Mesendoderm (in vitro differentiated cells): ENCODE measurements at regions not wholly inside any gene's neighbourhood (a gene's known extent, or its start where the extent isn't known, plus 50 kb on each side); places are given as distances from the start of the nearest gene placed in this dataset.
"Not testable (repeated sequence)": the region's sequence is repeated elsewhere in the genome, so short reads cannot be mapped to it uniquely, and the experiment has no call there.

Experiments used
- DNase-seq: peaks from one replicate; pipeline ENCODE4 v3.0.0; 2013
- H2AK5ac ChIP-seq: 2 replicates; pipeline ENCODE4 v1.6.1; 2013; ENCODE audit warnings: low read length, inconsistent platforms
- H2BK120ac ChIP-seq: 2 replicates; pipeline ENCODE4 v1.6.1; 2013; ENCODE audit warnings: low read depth, mild to moderate bottlenecking, low read length, moderate library complexity, mixed read lengths
- H2BK15ac ChIP-seq: replicated peaks from 2 replicates; pipeline ENCODE4 v1.6.1; 2013; ENCODE audit warnings: low read depth, mild to moderate bottlenecking, moderate library complexity
- H2BK5ac ChIP-seq: 2 replicates; pipeline ENCODE4 v1.6.1; 2013; ENCODE audit warnings: low read length, inconsistent platforms
- H3K18ac ChIP-seq: 2 replicates; pipeline ENCODE4 v1.6.1; 2013; ENCODE audit warnings: mild to moderate bottlenecking, low read length, mixed read lengths
- H3K23ac ChIP-seq: one replicate; pipeline ENCODE4 v1.6.1; 2013; ENCODE audit warnings: low read length
- H3K27ac ChIP-seq: 2 replicates; pipeline ENCODE4 v1.5.1; 2013; ENCODE audit warnings: low read depth, mild to moderate bottlenecking, inconsistent platforms, low read length, moderate library complexity
- H3K27me3 ChIP-seq: 2 replicates; pipeline ENCODE4 v1.6.1; 2013; ENCODE audit warnings: low read length, control low read depth, mild to moderate bottlenecking, inconsistent platforms; ENCODE audit not compliant: insufficient read depth, poor library complexity
- H3K36me3 ChIP-seq: 2 replicates; pipeline ENCODE4 v1.6.1; 2013; ENCODE audit warnings: low read length, inconsistent platforms; ENCODE audit not compliant: control insufficient read depth, insufficient read depth
- H3K4ac ChIP-seq: one replicate; pipeline ENCODE4 v1.6.1; 2013; ENCODE audit warnings: low read depth, mild to moderate bottlenecking, low read length, moderate library complexity
- H3K4me1 ChIP-seq: 2 replicates; pipeline ENCODE4 v1.6.1; 2013; ENCODE audit warnings: low read depth, low read length, inconsistent platforms; ENCODE audit not compliant: control insufficient read depth
- H3K4me2 ChIP-seq: 2 replicates; pipeline ENCODE4 v1.6.1; 2013; ENCODE audit warnings: low read length
- H3K4me3 ChIP-seq: 2 replicates; pipeline ENCODE4 v1.5.1; 2013; ENCODE audit warnings: mild to moderate bottlenecking, low read length
- H3K56ac ChIP-seq: one replicate; pipeline ENCODE4 v1.6.1; 2013; ENCODE audit warnings: low read length
- H3K79me1 ChIP-seq: 2 replicates; pipeline ENCODE4 v1.6.1; 2013; ENCODE audit warnings: low read length, inconsistent platforms
- H3K79me2 ChIP-seq: 2 replicates; pipeline ENCODE4 v1.6.1; 2013; ENCODE audit warnings: mild to moderate bottlenecking, low read length; ENCODE audit not compliant: control insufficient read depth, insufficient read depth
- H3K9ac ChIP-seq: 2 replicates; pipeline ENCODE4 v1.6.1; 2013; ENCODE audit warnings: low read length, inconsistent platforms
- H4K5ac ChIP-seq: one replicate; pipeline ENCODE4 v1.6.1; 2013; ENCODE audit warnings: low read length
- H4K8ac ChIP-seq: one replicate; pipeline ENCODE4 v1.6.1; 2013; ENCODE audit warnings: low read depth, mild to moderate bottlenecking, control low read depth, low read length, moderate library complexity
- WGBS: extraction: QIAGEN DNeasy Blood & Tissue Kit; methylation state at CpG from one replicate; pipeline ENCODE4 v1.1.7; 2013; ENCODE audit warnings: low lambda C conversion rate, missing lambda C conversion rate; ENCODE audit not compliant: insufficient coverage; ENCODE audit errors: extremely low coverage; 5-methylcytosine and 5-hydroxymethylcytosine counted together

DNA sequence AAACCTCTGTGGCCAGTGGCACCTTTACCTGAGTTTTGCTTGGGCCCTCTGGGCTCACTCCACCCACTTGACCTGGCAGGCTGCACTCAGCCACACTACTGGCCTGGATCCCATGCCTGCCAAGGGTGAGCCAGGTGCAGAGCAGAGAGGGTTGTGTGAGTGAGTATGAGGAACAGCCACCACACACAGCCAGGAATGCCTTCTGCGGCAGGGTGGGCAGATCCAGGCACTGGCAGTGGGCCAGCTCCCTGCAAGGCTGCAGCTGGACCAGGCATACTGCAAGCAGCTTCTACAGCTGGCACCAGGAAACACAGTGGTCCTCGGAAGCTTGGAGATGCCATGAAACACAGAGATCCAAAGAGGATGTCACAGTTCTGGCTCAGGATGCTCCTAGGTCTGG is 570.1 kb upstream of the ACTRT1 start:
- Histone ChIP-seq H2AK5ac (no peak overlapping the region), H2BK5ac (no peak overlapping the region)

DNA sequence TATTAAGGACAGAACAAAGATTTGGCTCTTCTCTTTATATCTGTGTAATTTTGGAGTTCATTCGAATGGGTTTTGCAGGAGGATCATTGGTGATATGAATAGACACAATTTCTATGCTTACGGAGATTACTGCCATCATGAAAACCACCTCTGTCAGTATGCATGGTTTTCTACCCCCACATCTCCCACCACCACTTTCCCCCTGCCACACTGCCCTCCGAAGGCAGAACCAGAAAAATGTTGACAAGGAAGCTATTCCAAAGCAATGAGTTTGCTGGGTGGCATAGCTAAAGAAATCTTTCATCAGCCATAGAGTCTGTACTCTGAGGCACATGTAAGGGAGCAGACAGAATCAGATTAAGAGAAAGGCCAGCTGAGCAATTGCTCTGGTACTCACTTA is 567.3 kb upstream of the ACTRT1 start:
- WGBS = no CpG with 5 or more reads among the region's 3 CpGs
- H2BK120ac ChIP-seq = no peak overlapping the region
- no peaks in the 10 kb centered on the region for H3K4me1 ChIP-seq
- H3K27me3 ChIP-seq = no peaks in the 10 kb centered on the region
- H2AK5ac ChIP-seq = no peak overlapping the region
- no peak overlapping the region for H3K23ac ChIP-seq
- no peaks in the 10 kb centered on the region for H3K79me1 ChIP-seq
- H2BK15ac ChIP-seq = no peak overlapping the region
- no peak overlapping the region for H3K9ac ChIP-seq
- no peaks in the 10 kb centered on the region for H3K79me2 ChIP-seq
- H3K56ac ChIP-seq = no peak overlapping the region
- no peak overlapping the region for H4K5ac ChIP-seq
- peak; percentile 28 for DNase-seq
- H4K8ac ChIP-seq = no peak overlapping the region
- no peak overlapping the region for H3K4ac ChIP-seq
- H3K27ac ChIP-seq = no peak overlapping the region
- no peak overlapping the region for H3K4me3 ChIP-seq
- H3K4me2 ChIP-seq = no peak overlapping the region
- no peaks in the 10 kb centered on the region for H3K36me3 ChIP-seq
- no peak overlapping the region for H3K18ac ChIP-seq
- H2BK5ac ChIP-seq = no peak overlapping the region

More for the DNA sequence above, 570.1 kb upstream of the ACTRT1 start:
- Histone ChIP-seq H3K79me1 (no peaks in the 10 kb centered on the region), H2BK120ac (no peak overlapping the region), H3K9ac (no peak overlapping the region), H2BK15ac (no peak overlapping the region), H3K23ac (no peak overlapping the region), H3K4me3 (no peak overlapping the region), H3K27me3 (no peaks in the 10 kb centered on the region), H3K36me3 (no peaks in the 10 kb centered on the region), H4K8ac (no peak overlapping the region), H3K4me1 (no peaks in the 10 kb centered on the region), H3K4ac (no peak overlapping the region), H3K27ac (no peak overlapping the region), H3K56ac (no peak overlapping the region), H3K79me2 (no peaks in the 10 kb centered on the region), H4K5ac (no peak overlapping the region), H3K18ac (no peak overlapping the region), H3K4me2 (no peak overlapping the region)
- DNase-seq = no peak
- WGBS = no CpG with 5 or more reads among the region's 2 CpGs

DNA sequence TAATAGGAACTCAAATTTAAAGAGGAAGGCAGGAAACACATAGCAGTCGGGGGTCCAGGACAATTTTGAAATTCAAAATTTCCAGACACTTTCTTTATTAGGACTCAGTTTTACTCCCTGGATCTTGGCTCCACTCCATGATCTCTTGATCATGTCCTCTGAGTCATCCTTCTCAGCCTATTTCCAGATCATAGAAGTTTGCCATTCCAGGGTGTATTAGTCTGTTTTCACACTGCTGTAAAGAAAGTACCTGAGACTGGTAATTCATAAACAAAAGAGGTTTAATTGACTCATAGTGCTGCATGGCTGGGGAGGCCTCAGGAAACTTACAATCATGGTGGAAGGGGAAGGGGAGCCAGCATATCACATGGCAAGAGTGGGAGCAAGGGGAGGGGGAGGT is 564.7 kb upstream of the ACTRT1 start:
- H3K79me2 ChIP-seq = no peaks in the 10 kb centered on the region
- no peak overlapping the region for H4K8ac ChIP-seq
- no peaks in the 10 kb centered on the region for H3K27me3 ChIP-seq
- no peak for DNase-seq
- no peak overlapping the region for H3K27ac ChIP-seq
- H2BK120ac ChIP-seq = no peak overlapping the region
- H3K79me1 ChIP-seq = no peaks in the 10 kb centered on the region
- H3K4me3 ChIP-seq = no peak overlapping the region
- H2AK5ac ChIP-seq = no peak overlapping the region
- H3K4ac ChIP-seq = no peak overlapping the region
- H3K23ac ChIP-seq = no peak overlapping the region
- no peaks in the 10 kb centered on the region for H3K36me3 ChIP-seq
- H4K5ac ChIP-seq = no peak overlapping the region
- no CpG with 5 or more reads among the region's 1 CpG for WGBS
- H3K4me1 ChIP-seq = no peaks in the 10 kb centered on the region
- no peak overlapping the region for H3K9ac ChIP-seq
- no peak overlapping the region for H3K56ac ChIP-seq
- H3K18ac ChIP-seq = no peak overlapping the region
- no peak overlapping the region for H3K4me2 ChIP-seq
- no peak overlapping the region for H2BK15ac ChIP-seq
- no peak overlapping the region for H2BK5ac ChIP-seq

DNA sequence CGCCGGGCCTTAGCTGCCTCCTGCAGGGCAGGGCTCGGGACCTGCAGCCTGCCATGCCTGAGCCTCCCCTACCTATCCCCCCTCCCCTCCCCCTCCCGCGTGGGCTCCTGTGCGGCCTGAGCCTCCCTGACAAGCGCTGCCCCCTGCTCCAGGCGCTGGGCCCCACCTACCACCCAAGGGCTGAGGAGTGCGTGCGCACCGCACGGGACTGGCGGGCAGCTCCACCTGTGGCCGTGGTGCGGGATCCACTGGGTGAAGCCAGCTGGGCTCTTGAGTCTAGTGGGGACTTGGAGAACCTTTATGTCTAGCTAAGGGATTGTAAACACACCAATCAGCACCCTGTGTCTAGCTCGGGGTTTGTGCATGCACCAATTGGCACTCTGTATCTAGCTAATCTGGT is 554.6 kb upstream of the ACTRT1 start:
- H3K4me3 ChIP-seq, H4K8ac ChIP-seq, H3K56ac ChIP-seq, H2BK5ac ChIP-seq, H4K5ac ChIP-seq, H3K4me1 ChIP-seq, H3K27ac ChIP-seq, H3K23ac ChIP-seq, H3K36me3 ChIP-seq, DNase-seq, H3K79me1 ChIP-seq, H2BK15ac ChIP-seq, H3K9ac ChIP-seq, H3K27me3 ChIP-seq, H3K4ac ChIP-seq, H3K79me2 ChIP-seq, H3K4me2 ChIP-seq, H3K18ac ChIP-seq, H2BK120ac ChIP-seq, H2AK5ac ChIP-seq: not testable (repeated sequence)
- WGBS = no CpG with 5 or more reads among the region's 16 CpGs

DNA sequence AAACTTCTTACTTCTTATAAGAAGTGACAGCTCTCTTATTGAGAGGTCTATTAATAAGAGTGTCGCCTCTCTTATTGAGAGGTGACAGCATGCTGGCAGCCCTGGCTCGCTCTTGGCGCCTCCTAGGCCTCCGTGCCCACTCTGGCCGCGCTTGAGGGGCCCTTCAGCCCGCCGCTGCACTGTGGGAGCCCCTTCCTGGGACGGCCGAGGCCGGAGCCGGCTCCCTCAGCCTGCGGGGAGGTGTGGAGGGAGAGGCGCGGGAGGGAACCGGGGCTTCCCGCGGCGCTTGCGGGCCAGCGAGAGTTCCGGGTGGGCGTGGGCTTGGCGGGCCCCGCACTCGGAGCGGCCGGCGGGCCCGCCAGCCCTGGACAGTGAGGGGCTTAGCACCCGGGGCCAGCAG is 554.2 kb upstream of the ACTRT1 start:
- H3K27me3 ChIP-seq, H3K4ac ChIP-seq, H3K4me2 ChIP-seq, H3K36me3 ChIP-seq, H3K4me1 ChIP-seq, H3K56ac ChIP-seq, H4K8ac ChIP-seq, H2AK5ac ChIP-seq, H3K23ac ChIP-seq, H3K27ac ChIP-seq, DNase-seq, H2BK5ac ChIP-seq, H2BK120ac ChIP-seq, H4K5ac ChIP-seq, H3K79me2 ChIP-seq, H2BK15ac ChIP-seq, H3K9ac ChIP-seq, H3K4me3 ChIP-seq, H3K18ac ChIP-seq, H3K79me1 ChIP-seq: not testable (repeated sequence)
- WGBS = no CpG with 5 or more reads among the region's 31 CpGs

DNA sequence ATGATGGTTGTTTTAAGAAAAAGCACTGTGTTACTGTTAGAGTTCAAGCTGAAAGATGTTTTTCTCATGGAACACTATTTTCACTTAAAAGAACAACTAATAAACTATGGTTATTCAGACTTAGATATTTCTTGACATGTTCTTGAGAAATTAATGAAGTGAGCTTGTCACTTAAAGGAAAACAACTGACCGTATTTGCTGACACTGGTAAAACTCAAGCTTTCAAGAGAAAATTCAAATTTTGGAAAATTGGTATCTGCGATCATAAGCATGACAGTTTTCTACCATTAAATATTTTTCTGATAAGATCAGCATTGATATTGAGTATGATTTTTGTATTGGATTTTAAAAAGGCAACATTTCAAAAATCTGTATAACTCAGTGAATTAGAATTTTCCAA is 549.5 kb upstream of the ACTRT1 start:
- no peak overlapping the region for H3K9ac ChIP-seq
- no peak overlapping the region for H3K18ac ChIP-seq
- DNase-seq = no peak
- H3K4me2 ChIP-seq = no peak overlapping the region
- H3K4me3 ChIP-seq = no peak overlapping the region
- H2AK5ac ChIP-seq = no peak overlapping the region
- H2BK15ac ChIP-seq = no peak overlapping the region
- no peak overlapping the region for H3K4ac ChIP-seq
- H3K23ac ChIP-seq = no peak overlapping the region
- H4K8ac ChIP-seq = no peak overlapping the region
- H3K79me2 ChIP-seq = no peaks in the 10 kb centered on the region
- no peak overlapping the region for H2BK120ac ChIP-seq
- H2BK5ac ChIP-seq = no peak overlapping the region
- H3K27me3 ChIP-seq = no peaks in the 10 kb centered on the region
- H3K56ac ChIP-seq = no peak overlapping the region
- H3K27ac ChIP-seq = no peak overlapping the region
- no peaks in the 10 kb centered on the region for H3K36me3 ChIP-seq
- no CpG with 5 or more reads among the region's 2 CpGs for WGBS
- H3K79me1 ChIP-seq = no peaks in the 10 kb centered on the region
- H4K5ac ChIP-seq = no peak overlapping the region
- no peaks in the 10 kb centered on the region for H3K4me1 ChIP-seq
